GM03348 (cell line): ENCODE measurements at regions not wholly inside any gene's neighbourhood (a gene's known extent, or its start where the extent isn't known, plus 50 kb on each side); places are given as distances from the start of the nearest gene placed in this dataset.
"Not testable (repeated sequence)": the region's sequence is repeated elsewhere in the genome, so short reads cannot be mapped to it uniquely, and the experiment has no call there.

Experiments
- DNase-seq: peaks from one replicate; pipeline ENCODE4 v3.0.0; 2012; ENCODE audit warnings: low spot score

DNA sequence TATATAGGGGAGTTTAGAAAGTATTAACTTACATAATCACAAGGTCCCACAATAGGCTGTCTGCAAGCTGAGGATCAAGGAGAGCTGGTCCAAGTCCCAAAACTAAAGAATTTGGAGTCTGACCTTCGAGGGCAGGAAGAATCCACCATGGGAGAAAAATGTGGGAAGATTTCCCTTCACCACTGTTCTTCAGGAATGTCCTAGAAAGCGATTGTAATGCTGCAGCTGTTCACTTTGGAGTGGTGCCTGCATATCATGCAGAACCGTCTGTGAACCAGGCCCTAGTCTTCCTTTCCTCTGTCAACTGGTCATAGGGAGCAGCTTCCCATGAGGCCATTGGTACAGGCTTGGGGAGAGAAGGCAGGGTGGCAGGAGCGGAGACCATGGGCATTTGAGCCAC is 497.9 kb upstream of the ARPP21 start:
- no peak for DNase-seq

DNA sequence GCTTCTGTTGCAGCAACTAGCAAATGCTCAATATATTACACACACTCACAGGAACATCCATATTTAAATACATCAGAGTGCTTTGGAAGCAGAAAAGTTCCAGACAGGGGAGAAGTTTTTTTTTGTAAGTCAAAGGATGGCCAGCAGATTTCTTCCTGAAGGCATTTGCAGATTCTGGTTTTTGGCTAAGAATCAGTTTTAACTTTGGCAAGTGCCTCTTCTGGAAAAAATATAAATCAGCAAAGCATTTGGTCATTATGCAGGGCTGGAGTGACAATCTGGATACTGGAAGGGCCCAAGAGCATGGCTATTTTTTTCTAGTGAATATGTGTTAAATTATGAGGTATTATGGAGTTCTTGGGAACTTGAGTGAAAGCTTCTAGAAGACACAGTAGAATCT is 495.3 kb upstream of the ARPP21 start:
- DNase-seq: no peak

DNA sequence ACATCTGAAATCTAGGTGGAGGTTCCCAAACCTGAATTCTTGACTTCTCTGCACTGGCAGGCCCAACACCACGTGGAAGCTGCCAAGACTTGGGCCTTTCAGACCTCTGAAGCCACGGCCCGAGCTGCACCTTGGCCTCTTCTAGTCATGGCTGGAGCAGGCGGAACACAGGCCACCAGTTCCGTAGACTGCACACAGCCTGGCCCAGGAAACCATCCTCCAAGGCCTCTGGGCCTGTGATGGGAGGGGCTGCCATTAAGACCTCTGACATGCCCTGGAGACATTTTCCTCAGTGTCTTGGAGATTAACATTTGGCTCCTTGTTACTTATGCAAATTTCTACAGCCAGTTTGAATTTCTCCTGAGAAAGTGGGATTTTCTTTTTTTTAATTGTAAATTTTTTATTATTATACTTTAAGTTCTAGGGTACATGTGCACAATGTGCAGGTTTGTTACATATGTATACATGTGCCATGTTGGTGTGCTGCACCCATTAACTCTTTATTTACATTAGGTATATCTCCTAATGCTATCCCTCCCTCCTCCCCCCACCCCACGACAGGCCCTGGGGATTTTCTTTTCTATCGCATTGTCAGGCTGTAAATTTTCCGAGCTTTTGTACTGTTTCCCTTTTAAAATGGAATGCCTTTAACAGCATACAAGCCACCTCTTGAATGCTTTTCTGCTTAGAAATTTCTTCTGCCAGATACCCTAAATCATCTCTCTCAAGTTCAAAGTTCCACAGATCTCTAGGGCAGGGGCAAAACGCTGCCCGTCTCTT is 492.9 kb upstream of the ARPP21 start:
- not testable (repeated sequence) for DNase-seq

DNA sequence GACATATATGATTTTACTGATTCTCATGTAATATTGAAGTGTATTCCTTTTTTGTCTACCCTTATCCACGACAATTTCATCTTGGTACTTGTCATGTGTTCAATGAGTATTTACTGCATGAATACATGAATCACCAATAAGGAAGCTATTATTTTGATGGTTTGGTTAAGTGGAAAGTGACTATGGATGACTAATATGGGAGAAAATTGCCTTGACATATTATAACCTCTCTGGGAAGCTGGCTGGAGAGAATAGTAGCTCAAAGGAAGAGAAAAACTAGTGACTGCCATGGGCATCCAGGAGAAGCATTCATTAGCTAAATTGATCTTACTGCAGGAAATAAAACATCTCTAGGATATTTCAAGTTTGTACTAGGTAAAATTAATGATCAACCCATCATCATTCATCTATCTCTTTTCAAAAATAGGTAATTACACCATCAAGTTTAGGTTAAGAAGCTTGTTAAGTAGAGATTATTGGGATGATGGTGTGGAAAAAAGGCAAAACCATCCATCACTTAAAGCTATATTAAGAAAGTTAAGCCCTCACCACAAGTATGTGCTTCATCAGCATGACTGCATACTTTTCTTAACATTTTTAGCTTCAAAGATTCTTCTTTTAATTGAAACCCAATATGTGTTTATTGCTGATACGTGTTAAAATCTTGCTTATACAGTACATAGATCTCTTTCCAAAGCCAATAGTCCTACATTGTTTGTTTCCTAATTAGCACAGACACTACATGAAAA is 455.2 kb upstream of the ARPP21 start:
- DNase-seq: no peak

DNA sequence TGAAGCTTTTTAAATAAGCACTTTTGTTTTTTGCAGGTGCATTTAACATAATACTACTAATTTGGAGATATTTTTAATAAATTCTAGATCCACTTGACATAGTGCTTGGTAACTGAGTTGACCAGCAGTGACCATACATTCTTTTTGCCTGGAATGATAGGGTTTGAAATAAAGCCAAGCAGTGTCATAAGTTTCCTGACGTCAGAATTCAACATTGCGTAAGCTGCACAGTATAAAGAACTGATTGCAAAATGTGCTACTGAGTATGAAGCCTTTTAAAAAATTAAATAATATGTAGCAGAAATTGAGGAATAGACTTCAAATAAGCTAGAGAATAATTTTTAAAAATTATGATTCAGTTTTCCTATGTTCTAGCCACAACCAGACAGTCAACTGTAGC is 454.6 kb upstream of the ARPP21 start:
- no peak for DNase-seq

DNA sequence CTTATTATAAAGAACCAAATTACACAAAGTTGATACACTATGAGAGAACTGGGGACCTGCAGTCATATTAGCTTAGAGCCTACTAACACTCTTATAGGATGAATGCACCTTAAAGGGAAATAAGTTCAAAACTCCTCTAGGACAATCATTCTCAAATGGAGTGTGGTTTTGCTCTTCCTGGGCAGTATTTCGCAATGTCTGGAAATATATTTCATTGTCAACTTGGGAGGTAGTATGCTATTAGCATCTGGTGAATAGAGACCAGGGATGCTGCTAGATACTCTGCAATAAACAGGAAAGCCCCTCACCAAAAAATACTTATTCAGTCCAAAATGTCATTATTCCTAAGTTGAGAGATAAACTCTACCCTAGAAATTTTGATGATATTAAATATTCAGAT is 451.4 kb upstream of the ARPP21 start:
- no peak for DNase-seq

DNA sequence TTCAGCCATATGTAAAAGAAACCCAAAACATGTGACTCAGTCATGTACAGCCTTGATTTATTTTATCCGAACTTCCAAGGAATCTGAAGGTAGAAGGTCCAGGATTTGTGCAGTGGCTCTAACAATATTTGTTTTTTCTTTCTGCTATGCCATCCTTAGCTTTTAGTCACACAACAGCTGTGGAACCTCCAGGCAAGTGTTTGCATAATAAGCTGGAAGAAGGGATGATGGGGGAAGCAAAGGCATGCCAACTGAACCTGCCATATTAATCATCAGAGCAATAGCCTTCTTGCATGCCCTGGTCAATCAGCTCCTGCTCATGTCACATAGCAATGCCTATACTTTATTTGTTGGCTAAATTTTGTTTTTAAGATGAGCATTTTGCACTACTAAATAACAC is 444.7 kb upstream of the ARPP21 start:
- DNase-seq: no peak

DNA sequence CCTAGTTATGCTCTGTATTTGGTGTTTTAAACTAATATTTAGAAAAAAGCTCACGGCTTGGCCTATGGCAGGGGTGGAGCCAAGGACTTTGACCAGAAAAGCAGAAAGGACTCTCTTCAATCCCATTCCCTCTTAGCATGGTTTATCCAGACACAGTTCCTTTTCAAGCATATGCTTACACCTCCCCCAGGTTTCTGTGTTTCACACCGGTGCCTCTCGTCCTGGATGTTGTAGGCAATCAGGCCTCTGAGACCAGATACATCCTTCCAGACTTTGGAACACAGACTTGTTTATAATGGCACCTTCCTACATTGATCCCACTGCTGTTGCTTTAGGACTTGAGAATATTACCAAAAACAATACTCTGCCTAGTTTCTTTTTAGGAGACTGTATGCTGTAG is 440.5 kb upstream of the ARPP21 start:
- DNase-seq: no peak

DNA sequence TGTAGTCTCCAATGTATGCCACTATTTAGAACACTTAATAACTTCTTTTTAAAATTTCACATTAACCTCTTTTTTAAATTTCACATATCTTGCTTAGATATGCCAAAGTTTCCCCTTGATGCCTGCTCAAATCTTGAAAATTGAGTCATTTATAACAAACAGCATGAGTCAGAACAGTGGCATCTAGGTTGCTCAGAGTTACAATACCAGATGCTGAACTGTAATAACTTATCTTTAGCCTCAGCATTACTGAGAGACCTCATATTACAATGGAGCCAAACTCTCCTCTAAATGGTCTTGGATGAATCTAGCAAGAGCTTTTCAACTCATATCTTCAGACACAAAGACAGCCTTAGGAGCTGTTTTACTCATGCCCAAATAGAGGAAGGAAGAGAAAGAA is 439.3 kb upstream of the ARPP21 start:
- DNase-seq: no peak

DNA sequence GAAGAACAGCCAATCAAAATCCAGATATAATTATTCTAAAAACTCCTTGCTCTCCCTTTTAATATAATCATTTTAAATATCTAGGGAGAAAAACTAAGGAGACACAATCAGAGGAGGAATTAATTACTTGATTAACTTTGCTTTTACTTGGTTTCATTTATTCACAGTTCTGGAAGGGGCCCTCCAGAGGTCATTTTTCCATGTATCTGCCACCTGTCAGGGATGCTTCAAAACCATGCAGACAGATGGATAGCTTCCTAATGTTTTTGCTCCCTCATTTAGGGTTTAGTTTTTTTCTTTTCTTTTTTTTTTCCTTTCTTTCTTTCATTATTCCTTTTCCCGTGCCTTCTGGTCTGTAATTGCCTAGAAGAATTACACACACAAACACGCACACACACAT is 438.1 kb upstream of the ARPP21 start:
- DNase-seq: no peak

DNA sequence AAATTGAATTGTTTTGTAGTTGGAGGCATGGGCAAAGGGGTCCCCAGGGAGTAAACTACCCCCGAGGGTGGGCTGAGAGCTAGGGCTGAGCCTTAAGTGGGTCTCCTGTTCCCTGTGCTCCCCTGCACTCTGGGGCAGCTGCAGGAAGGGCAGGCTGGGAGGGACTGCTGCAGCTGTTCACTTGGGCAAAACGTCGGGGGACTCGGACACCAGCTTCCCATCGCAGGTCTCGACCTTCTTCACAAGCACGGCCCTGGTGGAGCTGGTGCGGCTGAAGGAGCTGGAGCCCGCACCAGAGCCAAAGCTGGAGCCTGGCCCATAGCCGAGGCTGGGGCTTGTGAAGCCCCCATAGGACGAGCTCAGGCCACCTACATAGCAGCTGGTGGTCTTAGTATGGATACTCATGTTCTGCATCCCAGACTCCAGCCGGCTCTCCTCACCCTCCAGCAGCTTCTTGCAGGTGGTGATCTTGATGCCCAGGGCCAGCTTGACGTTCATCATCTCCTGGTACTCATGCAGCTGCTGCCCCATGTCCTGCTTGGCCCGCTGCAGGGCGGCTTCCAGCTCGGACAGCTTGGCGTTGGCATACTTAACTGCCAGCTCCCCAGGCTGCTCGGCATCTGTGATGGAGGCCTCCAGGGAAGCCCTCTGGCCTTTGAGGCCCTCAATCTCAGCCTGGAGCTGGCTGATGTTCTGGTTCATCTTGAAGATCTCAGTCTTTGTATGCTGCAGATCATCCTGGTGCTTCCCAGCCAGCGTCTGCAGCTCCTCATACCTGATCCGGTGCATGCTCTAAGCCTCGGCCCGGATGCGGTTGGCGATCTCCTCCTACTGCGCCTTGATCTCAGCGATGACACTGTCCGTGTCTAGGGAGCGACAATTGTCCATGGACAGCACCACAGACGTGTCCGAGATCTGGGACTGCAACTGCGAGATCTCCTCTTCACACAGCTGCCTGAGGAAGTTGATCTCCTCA is 423.5 kb upstream of the ARPP21 start:
- no peak for DNase-seq

DNA sequence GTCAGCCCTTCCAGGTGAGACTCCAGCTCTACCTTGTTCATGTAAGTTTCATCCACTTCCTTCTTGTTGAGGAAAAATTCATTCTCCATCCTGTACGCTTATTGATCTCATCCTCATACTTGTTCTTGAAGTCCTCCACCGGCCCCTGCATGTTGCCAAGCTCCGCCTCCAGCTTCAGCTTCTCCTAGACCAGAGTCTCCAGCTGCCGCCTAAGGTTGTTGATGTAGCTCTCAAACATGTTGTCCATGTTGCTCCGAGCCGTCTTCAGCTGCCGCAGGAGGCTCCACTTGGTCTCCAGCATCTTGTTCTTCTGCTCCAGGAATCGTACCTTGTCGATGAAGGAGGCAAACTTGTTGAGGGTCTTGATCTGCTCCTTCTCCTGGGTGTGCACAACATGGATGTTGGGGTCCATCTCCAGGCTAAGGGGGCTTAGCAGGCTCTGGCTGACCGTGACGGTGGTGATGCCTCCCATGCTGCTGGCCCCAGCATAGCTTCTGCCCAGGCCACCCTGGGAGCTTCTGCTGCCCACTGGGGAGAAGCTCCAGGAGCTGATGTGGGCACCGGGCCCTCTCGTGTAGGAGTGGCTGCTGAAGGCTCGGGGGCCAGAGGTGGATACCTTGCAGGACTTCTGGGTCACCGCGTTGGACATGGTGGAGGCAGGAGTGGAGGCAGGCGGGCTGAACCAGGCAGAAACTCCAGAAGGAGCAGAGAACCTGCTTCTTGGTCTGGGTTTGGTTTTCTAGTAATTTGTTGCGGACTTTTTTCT is 422.6 kb upstream of the ARPP21 start:
- no peak for DNase-seq

DNA sequence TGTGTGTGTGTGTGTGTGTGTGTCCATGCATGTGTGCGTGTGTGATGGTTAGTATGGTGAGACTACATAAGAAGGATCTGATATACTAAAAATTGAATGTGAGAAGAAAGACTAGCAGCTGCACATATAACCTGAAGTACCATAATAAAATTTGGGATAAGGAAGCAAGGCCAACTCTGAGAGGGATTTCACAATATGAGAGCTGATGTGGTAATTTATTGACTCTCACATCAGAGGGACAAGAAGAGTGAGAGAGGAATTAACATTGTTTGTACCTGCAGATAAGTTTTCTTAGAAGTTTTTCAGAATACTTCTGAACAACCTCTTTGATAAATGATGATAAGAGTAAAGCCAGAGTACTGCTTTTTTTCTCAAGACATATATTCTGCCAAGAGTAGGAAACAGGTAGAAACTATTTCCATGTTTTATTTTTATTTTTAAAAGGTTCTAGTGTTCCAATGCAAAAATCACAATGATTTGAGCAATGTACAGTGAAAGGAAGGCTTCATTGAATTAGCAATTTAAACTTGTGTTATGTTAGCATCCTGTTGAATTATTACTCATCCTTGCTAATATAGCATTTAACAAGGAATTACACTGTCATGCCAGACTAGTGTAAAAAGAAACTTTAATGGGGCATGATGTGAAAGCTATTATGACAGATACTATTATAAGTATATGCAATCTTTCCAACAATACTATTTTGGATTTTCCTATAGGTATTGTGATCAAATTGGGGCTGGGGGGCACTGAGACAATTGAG is 415.5 kb upstream of the ARPP21 start:
- DNase-seq: no peak

DNA sequence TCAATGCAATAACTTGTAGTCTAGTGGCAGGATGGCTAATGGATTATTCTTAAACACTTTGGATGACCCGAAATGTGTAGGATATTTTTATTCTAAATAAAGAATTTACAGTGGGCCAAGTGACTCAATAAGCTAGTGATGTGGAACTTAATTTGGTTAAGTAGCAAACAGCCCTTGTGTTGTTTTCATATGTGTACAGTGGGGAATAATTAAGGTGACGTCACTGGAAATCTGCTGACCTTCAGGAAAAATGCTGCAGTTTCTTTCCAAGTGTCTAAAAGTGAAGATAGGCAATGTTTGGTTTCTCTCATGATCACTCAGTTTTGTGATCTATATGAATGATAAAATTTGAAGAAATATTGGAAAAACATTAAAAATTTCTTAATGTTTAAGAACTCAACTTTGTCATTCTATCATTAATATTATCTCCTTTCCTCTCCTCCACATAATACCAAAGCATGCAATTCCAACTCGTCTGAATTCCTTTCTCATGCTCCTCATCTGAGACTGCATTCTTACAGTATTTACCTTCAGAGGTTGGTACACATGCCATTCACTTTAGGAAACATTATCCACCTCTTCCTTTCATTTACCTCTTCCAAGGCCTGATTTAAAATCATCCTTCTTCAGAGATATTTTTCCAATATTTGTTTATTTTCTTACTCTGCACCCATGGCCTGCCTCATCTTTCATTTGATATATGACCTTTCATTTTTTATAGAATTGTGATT is 414.6 kb upstream of the ARPP21 start:
- DNase-seq: no peak

DNA sequence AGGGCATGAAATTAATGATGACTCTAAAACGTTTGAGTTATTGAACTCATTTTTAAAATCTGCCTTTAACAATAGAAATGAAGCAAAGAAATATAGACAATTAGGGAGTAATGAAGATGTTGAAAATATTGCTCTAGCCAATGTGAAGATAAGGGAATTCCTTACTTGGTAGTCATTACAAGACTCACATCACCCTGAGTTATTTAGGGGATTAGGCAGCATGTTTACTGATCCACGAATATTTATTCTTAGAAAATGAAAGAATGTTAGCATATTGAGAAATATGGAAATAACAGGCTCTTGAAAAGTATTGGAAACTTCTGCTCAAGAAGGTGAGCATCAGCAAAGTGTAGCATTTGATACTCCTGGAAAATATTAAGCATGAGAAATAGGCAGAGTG is 398.1 kb upstream of the ARPP21 start:
- no peak for DNase-seq

DNA sequence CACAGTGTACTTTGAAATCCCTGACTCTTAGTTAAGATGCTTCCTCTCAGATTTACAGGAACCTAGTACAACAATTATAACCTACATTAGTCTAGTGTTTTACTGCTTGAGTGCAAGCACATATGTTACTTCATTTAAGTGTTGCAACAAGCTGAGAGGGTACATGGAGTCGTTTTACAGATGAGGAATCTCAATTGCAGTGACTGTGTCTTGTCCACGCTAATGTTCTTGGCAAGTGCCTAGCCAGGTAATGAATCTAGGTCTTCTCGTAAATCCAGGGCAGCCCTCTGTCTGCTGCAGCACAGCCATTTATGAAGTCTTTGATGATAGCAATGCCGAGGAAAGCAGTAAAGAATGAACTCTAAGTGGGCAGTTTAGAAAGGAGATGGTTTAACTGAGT is 384.4 kb upstream of the ARPP21 start:
- no peak for DNase-seq

DNA sequence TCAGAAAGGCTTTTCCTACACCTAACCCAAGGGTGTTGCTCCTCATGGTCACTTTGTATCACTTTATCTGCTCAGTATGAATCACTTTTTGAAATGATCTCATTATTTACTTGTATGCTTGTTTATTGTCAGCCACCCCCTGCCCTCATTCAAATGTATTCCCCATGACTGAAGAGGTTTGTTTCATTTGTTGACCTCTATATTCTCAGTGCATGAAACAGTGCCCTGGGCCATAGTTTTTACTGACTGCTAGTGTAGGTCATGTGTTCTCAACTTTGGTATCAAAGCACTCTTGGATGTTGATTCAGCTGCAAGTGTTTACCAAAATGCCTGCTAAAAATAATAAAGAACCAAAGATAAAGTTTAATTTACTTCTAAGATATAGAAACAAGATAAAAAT is 381.7 kb upstream of the ARPP21 start:
- no peak for DNase-seq

DNA sequence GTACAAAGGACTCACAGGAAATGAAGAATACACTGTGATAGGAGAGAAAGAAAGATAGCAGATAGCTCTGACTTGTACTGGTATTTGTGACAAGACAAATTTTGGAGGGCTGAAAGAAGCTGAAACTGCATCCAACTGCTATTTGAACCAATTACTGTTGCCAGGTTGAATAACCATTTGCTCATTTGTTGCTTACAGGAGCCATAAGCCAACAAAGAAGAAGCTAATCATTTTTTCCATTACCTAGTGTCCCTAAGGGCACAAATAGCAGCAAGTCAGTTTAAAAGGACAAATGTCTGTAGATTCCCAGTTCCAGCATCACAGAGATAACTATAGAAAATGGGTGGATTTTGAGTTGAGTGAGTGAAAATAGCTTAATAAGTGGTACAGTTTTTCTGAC is 376.9 kb upstream of the ARPP21 start:
- DNase-seq: no peak

DNA sequence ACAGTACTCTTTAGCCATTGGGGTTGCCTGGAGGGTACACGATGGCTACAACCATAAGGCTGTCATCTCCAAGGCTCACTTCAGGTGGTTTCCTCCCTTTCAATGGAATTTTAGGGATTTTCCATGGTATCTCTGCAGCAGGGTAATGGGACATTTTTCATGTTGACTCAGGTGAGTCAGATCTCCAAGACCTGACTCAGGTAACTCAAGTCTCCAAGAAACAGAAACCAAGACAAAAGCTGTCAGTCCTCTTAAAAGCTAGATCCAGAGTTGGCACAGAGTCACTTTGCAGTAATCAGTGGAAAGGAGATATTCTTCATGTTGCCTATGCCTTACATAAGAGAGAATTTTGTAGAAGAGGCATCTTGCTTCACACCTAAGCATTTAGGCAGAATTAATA is 375.8 kb upstream of the ARPP21 start:
- DNase-seq: no peak

DNA sequence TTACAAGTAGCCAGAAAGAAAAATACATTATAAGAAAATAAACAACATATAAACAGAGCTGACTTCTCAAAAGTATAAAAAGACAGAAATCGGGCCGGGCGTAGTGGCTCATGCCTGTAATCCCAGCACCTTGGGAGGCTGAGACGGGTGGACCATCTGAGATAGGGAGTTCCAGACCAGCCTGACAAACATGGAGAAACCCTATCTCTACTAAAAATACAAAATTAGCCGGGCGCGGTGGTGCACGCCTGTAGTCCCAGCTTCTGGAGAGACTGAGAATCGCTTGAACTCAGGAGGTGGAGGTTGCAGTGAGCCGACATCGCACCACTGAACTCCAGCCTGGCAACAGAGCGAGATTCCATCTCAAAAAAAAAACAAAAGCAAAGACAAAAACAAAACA is 373.3 kb upstream of the ARPP21 start:
- DNase-seq: not testable (repeated sequence)
